ENCODE measurements at regions not wholly inside any gene's neighbourhood (a gene's known extent, or its start where the extent isn't known, plus 50 kb on each side); places are given as distances from the start of the nearest gene placed in this dataset.
"Not testable (repeated sequence)": the region's sequence is repeated elsewhere in the genome, so short reads cannot be mapped to it uniquely, and the experiment has no call there.

GRCh38 chr6:53424300-53424699 is 75.5 kb upstream of the ELOVL5 start:
- H2AFZ ChIP-seq (ENCODE audit: low read length): no peak overlapping the region

GRCh38 chr6:53423560-53423959 is 74.8 kb upstream of the ELOVL5 start:
- H3K27ac ChIP-seq (ENCODE audit: low read length); H3K4me3 ChIP-seq (ENCODE audit: low read length); H3K27me3 ChIP-seq (ENCODE audit: low read length); H3K9ac ChIP-seq (ENCODE audit: low read length); H2AFZ ChIP-seq (ENCODE audit: low read length); H4K20me1 ChIP-seq (ENCODE audit: insufficient read depth, low read depth, low read length); H3K9me3 ChIP-seq (ENCODE audit: low read length); H3K4me2 ChIP-seq (ENCODE audit: low read depth, low read length, poor library complexity, severe bottlenecking); DNase-seq; H3K9me2 ChIP-seq (replicated peaks; ENCODE audit: insufficient read depth, low read length); H3K36me3 ChIP-seq (ENCODE audit: insufficient read depth, low read length); H3K79me2 ChIP-seq (ENCODE audit: low read length): not testable (repeated sequence)
- peaks cover 22% of the 10 kb centered on the region for H3K4me1 ChIP-seq (ENCODE audit: low read length)

More at GRCh38 chr6:53424300-53424699, 75.5 kb upstream of the ELOVL5 start:
- H3K9me3 ChIP-seq (ENCODE audit: low read length): no peaks in the 10 kb centered on the region
- H3K36me3 ChIP-seq (ENCODE audit: insufficient read depth, low read length): no peaks in the 10 kb centered on the region
- no peaks in the 10 kb centered on the region for H3K79me2 ChIP-seq (ENCODE audit: low read length)
- H3K4me1 ChIP-seq (ENCODE audit: low read length): peaks cover 22% of the 10 kb centered on the region
- no peaks in the 10 kb centered on the region for H3K9me2 ChIP-seq (replicated peaks; ENCODE audit: insufficient read depth, low read length)
- no peak overlapping the region for H3K27ac ChIP-seq (ENCODE audit: low read length)
- no peak overlapping the region for H3K9ac ChIP-seq (ENCODE audit: low read length)
- DNase-seq: peak; percentile 44
- no peaks in the 10 kb centered on the region for H4K20me1 ChIP-seq (ENCODE audit: insufficient read depth, low read depth, low read length)
- peak overlapping the region; percentile 11 for H3K4me2 ChIP-seq (ENCODE audit: low read depth, low read length, poor library complexity, severe bottlenecking)
- H3K4me3 ChIP-seq (ENCODE audit: low read length): no peak overlapping the region
- H3K27me3 ChIP-seq (ENCODE audit: low read length): no peaks in the 10 kb centered on the region

- Histone ChIP-seq H3K4me1 (ENCODE audit: low read length) (peaks cover under 1% of the 10 kb centered on the region), H4K20me1 (ENCODE audit: insufficient read depth, low read depth, low read length) (no peaks in the 10 kb centered on the region), H3K9me2 (replicated peaks; ENCODE audit: insufficient read depth, low read length) (no peaks in the 10 kb centered on the region), H3K9me3 (ENCODE audit: low read length) (no peaks in the 10 kb centered on the region), H3K4me3 (ENCODE audit: low read length) (no peak overlapping the region), H3K9ac (ENCODE audit: low read length) (no peak overlapping the region), H3K4me2 (ENCODE audit: low read depth, low read length, poor library complexity, severe bottlenecking) (no peak overlapping the region), H3K79me2 (ENCODE audit: low read length) (no peaks in the 10 kb centered on the region), H3K36me3 (ENCODE audit: insufficient read depth, low read length) (no peaks in the 10 kb centered on the region), H3K27ac (ENCODE audit: low read length) (no peak overlapping the region), H3K27me3 (ENCODE audit: low read length) (no peaks in the 10 kb centered on the region), H2AFZ (ENCODE audit: low read length) (no peak overlapping the region)
- no peak for DNase-seq
Observed at GRCh38 chr6:53419026-53419425, 70.3 kb upstream of the ELOVL5 start.

- H3K4me3 ChIP-seq (ENCODE audit: low read length): no peak overlapping the region
- H3K4me2 ChIP-seq (ENCODE audit: low read depth, low read length, poor library complexity, severe bottlenecking): no peak overlapping the region
- no peaks in the 10 kb centered on the region for H4K20me1 ChIP-seq (ENCODE audit: insufficient read depth, low read depth, low read length)
- no peak for DNase-seq
- H3K9ac ChIP-seq (ENCODE audit: low read length): no peak overlapping the region
- no peaks in the 10 kb centered on the region for H3K79me2 ChIP-seq (ENCODE audit: low read length)
- no peaks in the 10 kb centered on the region for H3K4me1 ChIP-seq (ENCODE audit: low read length)
- H3K36me3 ChIP-seq (ENCODE audit: insufficient read depth, low read length): no peaks in the 10 kb centered on the region
- H2AFZ ChIP-seq (ENCODE audit: low read length): no peak overlapping the region
- H3K9me2 ChIP-seq (replicated peaks; ENCODE audit: insufficient read depth, low read length): no peaks in the 10 kb centered on the region
- H3K27ac ChIP-seq (ENCODE audit: low read length): no peak overlapping the region
- no peaks in the 10 kb centered on the region for H3K9me3 ChIP-seq (ENCODE audit: low read length)
- H3K27me3 ChIP-seq (ENCODE audit: low read length): no peaks in the 10 kb centered on the region
Observed at GRCh38 chr6:53418288-53418687, 69.5 kb upstream of the ELOVL5 start.

GRCh38 chr6:53417141-53417540 is 68.4 kb upstream of the ELOVL5 start:
- no peak overlapping the region for H3K9ac ChIP-seq (ENCODE audit: low read length)
- H3K4me2 ChIP-seq (ENCODE audit: low read depth, low read length, poor library complexity, severe bottlenecking): no peak overlapping the region
- H4K20me1 ChIP-seq (ENCODE audit: insufficient read depth, low read depth, low read length): no peaks in the 10 kb centered on the region
- H3K27me3 ChIP-seq (ENCODE audit: low read length): no peaks in the 10 kb centered on the region
- no peak overlapping the region for H3K4me3 ChIP-seq (ENCODE audit: low read length)
- H3K9me3 ChIP-seq (ENCODE audit: low read length): no peaks in the 10 kb centered on the region
- no peaks in the 10 kb centered on the region for H3K9me2 ChIP-seq (replicated peaks; ENCODE audit: insufficient read depth, low read length)
- no peaks in the 10 kb centered on the region for H3K36me3 ChIP-seq (ENCODE audit: insufficient read depth, low read length)
- no peak for DNase-seq
- H2AFZ ChIP-seq (ENCODE audit: low read length): no peak overlapping the region
- H3K27ac ChIP-seq (ENCODE audit: low read length): no peak overlapping the region
- no peaks in the 10 kb centered on the region for H3K4me1 ChIP-seq (ENCODE audit: low read length)
- H3K79me2 ChIP-seq (ENCODE audit: low read length): no peaks in the 10 kb centered on the region

- Histone ChIP-seq H3K9me3 (ENCODE audit: low read length) (no peaks in the 10 kb centered on the region), H3K9me2 (replicated peaks; ENCODE audit: insufficient read depth, low read length) (no peaks in the 10 kb centered on the region), H3K4me1 (ENCODE audit: low read length) (peaks cover 27% of the 10 kb centered on the region), H3K79me2 (ENCODE audit: low read length) (no peaks in the 10 kb centered on the region), H3K4me3 (ENCODE audit: low read length) (no peak overlapping the region), H2AFZ (ENCODE audit: low read length) (no peak overlapping the region), H3K27ac (ENCODE audit: low read length) (no peak overlapping the region), H3K27me3 (ENCODE audit: low read length) (no peaks in the 10 kb centered on the region), H4K20me1 (ENCODE audit: insufficient read depth, low read depth, low read length) (no peaks in the 10 kb centered on the region), H3K4me2 (ENCODE audit: low read depth, low read length, poor library complexity, severe bottlenecking) (no peak overlapping the region), H3K36me3 (ENCODE audit: insufficient read depth, low read length) (no peaks in the 10 kb centered on the region), H3K9ac (ENCODE audit: low read length) (no peak overlapping the region)
- no peak for DNase-seq
Observed at GRCh38 chr6:53413326-53413725, 64.6 kb upstream of the ELOVL5 start.

GRCh38 chr6:53412751-53413150 is 64.0 kb upstream of the ELOVL5 start:
- Histone ChIP-seq H4K20me1 (ENCODE audit: insufficient read depth, low read depth, low read length) (no peaks in the 10 kb centered on the region), H3K27ac (ENCODE audit: low read length) (no peak overlapping the region), H3K4me2 (ENCODE audit: low read depth, low read length, poor library complexity, severe bottlenecking) (no peak overlapping the region), H3K9me3 (ENCODE audit: low read length) (no peaks in the 10 kb centered on the region), H3K4me3 (ENCODE audit: low read length) (no peak overlapping the region), H3K9me2 (replicated peaks; ENCODE audit: insufficient read depth, low read length) (no peaks in the 10 kb centered on the region), H3K36me3 (ENCODE audit: insufficient read depth, low read length) (no peaks in the 10 kb centered on the region), H3K79me2 (ENCODE audit: low read length) (no peaks in the 10 kb centered on the region), H2AFZ (ENCODE audit: low read length) (no peak overlapping the region), H3K9ac (ENCODE audit: low read length) (no peak overlapping the region), H3K27me3 (ENCODE audit: low read length) (no peaks in the 10 kb centered on the region), H3K4me1 (ENCODE audit: low read length) (peaks cover 31% of the 10 kb centered on the region)
- DNase-seq: no peak

GRCh38 chr6:53412021-53412715 is 63.4 kb upstream of the ELOVL5 start:
- Histone ChIP-seq H3K36me3 (ENCODE audit: insufficient read depth, low read length) (no peaks in the 10 kb centered on the region), H3K9ac (ENCODE audit: low read length) (no peak overlapping the region), H4K20me1 (ENCODE audit: insufficient read depth, low read depth, low read length) (no peaks in the 10 kb centered on the region), H3K4me3 (ENCODE audit: low read length) (no peak overlapping the region), H3K79me2 (ENCODE audit: low read length) (no peaks in the 10 kb centered on the region), H3K4me1 (ENCODE audit: low read length) (peaks cover 31% of the 10 kb centered on the region), H3K27me3 (ENCODE audit: low read length) (no peaks in the 10 kb centered on the region), H3K9me2 (replicated peaks; ENCODE audit: insufficient read depth, low read length) (no peaks in the 10 kb centered on the region), H3K27ac (ENCODE audit: low read length) (no peak overlapping the region), H3K4me2 (ENCODE audit: low read depth, low read length, poor library complexity, severe bottlenecking) (no peak overlapping the region), H2AFZ (ENCODE audit: low read length) (no peak overlapping the region), H3K9me3 (ENCODE audit: low read length) (no peaks in the 10 kb centered on the region)
- DNase-seq: no peak
